GM10248 (cell line): ENCODE measurements at regions not wholly inside any gene's neighbourhood (a gene's known extent, or its start where the extent isn't known, plus 50 kb on each side); places are given as distances from the start of the nearest gene placed in this dataset.

ENCODE experiments used
- CTCF ChIA-PET: fragments of 300-600 bp; sonication (Branson Sonifier 250); formaldehyde crosslinking; extraction: SDS; loops from one replicate; lab custom pipeline; 2021; ENCODE audit warnings: antibody characterized with exemption; lab: Yijun Ruan, JAX
- POLR2A ChIA-PET: fragments of 350-650 bp; sonication (Branson Sonifier 250); formaldehyde crosslinking; extraction: SDS; loops from one replicate; lab custom pipeline; 2020; ENCODE audit warnings: antibody characterized with exemption; lab: Yijun Ruan, JAX
- DNase-seq: peaks from one replicate; pipeline ENCODE4 v3.0.0; 2012; ENCODE audit errors: extremely low spot score
- TF ChIP-seq, protein P1 (sequence below): IDR thresholded peaks from 2 replicates; pipeline ENCODE4 v1.5.1; 2012; ENCODE audit warnings: mild to moderate bottlenecking, low read depth; ENCODE audit errors: extremely low read depth, missing control alignments, control extremely low read depth

DNA sequence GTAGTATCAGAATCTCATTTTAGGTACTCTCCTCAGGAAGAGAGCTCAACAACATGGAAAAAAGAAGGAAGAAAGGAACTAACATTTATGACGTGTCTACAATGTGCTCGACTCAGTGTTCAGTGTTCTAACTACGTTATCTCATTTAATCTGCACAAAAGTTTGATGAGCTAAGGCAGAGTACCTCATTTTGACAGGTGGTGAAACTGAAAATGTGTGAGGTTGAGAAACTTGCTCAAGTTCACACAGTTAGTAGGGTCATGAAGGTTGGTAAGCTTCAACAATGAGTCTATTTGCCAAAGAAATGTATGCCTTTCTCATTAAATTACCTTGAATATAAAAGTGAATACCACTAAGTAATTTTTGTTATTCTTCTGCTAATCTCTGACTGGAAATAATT, 165.1 kb downstream of the CAAP1 start:
- DNase-seq = no peak
- TF ChIP-seq, protein P1, sequence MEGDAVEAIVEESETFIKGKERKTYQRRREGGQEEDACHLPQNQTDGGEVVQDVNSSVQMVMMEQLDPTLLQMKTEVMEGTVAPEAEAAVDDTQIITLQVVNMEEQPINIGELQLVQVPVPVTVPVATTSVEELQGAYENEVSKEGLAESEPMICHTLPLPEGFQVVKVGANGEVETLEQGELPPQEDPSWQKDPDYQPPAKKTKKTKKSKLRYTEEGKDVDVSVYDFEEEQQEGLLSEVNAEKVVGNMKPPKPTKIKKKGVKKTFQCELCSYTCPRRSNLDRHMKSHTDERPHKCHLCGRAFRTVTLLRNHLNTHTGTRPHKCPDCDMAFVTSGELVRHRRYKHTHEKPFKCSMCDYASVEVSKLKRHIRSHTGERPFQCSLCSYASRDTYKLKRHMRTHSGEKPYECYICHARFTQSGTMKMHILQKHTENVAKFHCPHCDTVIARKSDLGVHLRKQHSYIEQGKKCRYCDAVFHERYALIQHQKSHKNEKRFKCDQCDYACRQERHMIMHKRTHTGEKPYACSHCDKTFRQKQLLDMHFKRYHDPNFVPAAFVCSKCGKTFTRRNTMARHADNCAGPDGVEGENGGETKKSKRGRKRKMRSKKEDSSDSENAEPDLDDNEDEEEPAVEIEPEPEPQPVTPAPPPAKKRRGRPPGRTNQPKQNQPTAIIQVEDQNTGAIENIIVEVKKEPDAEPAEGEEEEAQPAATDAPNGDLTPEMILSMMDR = no peak
- CTCF ChIA-PET = interaction anchor here (0.9 to 1.1 kb wide), 2 partner anchors 10 kb away, joined by 3 read pairs; no protein-coding TSS in a partner anchor
- POLR2A ChIA-PET = no interaction called here

DNA sequence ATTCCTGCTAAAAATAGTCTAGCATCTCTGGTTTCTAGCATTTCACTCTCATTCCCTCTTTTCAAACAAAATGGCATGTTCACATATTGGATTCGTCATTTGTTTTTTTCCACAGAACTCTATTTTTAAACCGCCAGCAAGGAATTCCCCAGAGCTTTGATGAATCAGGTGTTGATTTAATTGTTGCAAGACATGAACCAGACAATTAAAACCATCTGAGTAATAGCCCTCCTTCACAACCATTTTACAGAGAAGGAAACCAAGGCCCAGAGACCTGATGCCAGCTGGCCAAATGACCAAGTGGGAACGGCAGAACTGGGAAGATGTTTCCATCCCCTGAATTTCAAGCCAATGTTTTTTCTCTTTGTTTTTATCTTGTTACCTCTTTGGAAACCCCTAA, 167.0 kb downstream of the CAAP1 start:
- ChIA-PET CTCF (no interaction called here), POLR2A (no interaction called here)
- no peak for DNase-seq
- TF ChIP-seq, protein P1 = no peak

DNA sequence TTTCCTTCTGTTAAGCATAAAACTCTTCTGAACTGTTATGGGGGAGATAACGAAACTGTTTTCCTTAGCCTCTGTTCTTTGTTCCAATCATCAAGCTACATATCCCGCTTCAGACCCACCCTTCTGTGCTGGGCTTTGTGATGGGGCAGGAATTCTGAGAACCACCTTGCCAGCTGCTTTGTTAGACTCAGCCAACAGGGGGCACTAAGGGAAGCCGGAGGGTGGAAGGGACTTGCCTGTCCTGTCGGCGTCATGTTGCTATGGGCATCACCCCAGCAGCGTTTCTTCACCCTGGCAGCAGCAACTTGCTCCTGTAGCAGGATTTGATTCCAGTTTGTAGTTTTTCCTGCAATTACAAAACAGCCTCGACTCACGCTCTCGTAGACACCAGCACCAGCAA, 169.1 kb downstream of the CAAP1 start:
- POLR2A ChIA-PET = no interaction called here
- DNase-seq = peak; percentile 24
- CTCF ChIA-PET = interaction anchor here (0.6 to 2.4 kb wide), 8 partner anchors 9 to 133 kb away, joined by 3 to 10 read pairs (median 4); no protein-coding TSS in a partner anchor
- TF ChIP-seq, protein P1 = peak; percentile 38

- DNase-seq = no peak
- POLR2A ChIA-PET = no interaction called here
- TF ChIP-seq, protein P1 = no peak
- CTCF ChIA-PET = interaction anchor here (0.6 to 2.4 kb wide), 7 partner anchors 9 to 134 kb away, joined by 3 to 10 read pairs (median 3); no protein-coding TSS in a partner anchor
Observed at GRCh38 chr9:26722755-26723154, 169.8 kb downstream of the CAAP1 start.

DNA sequence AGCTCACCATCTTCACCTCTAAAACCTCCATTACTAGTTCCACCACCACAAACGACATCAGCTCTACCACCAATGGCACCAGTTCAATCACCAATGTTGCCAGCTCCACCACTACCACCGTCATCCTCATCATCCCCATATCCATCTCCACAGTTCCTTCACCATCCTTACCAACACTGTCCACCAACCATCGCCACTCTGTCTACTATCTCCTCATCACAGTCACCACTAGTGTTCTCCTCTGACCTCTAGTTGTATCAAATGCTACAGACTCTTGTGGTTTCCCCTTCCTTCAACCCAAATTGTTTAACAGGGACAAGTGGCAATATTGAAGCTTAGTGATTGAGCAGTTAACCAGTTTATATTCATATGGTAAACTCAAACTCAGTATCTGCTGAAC, 182.6 kb downstream of the CAAP1 start:
- no peak for DNase-seq
- ChIA-PET CTCF (interaction anchor here (0.8 to 2.4 kb wide), 4 partner anchors 9 to 24 kb away, joined by 3 to 10 read pairs (median 5); no protein-coding TSS in a partner anchor), POLR2A (no interaction called here)
- TF ChIP-seq, protein P1 = no peak

DNA sequence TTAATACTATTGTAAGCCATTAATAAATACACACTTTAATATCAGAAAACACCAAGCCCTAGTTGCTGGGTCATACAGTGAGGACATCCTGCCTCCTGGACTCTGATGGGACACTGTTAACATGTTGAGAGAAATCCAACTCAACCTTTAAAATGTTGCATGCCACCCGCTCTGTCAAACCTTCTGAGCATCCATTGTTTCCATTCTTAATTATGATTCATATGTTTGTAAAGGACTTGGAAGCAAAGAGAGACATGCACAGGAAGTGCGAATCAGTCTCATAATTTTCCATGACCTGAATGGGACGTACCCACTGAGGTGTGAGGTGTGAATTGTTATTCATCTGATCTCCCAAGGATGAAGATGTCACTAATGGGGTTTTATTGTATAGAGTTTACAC, 186.4 kb downstream of the CAAP1 start:
- TF ChIP-seq, protein P1 = no peak
- ChIA-PET CTCF (no interaction called here), POLR2A (no interaction called here)
- no peak for DNase-seq

GRCh38 chr9:26695298-26695622, 197.3 kb downstream of the CAAP1 start:
- ChIA-PET CTCF (interaction anchor here (0.8 kb wide), 1 partner anchor 11 kb away, joined by 3 read pairs; no protein-coding TSS in a partner anchor), POLR2A (no interaction called here)
- TF ChIP-seq, protein P1 = no peak
- no peak for DNase-seq
